Suprapubic skin (tissue), 4 donors: ENCODE measurements at regions not wholly inside any gene's neighbourhood (a gene's known extent, or its start where the extent isn't known, plus 50 kb on each side); places are given as distances from the start of the nearest gene placed in this dataset.
"Not testable (repeated sequence)": the region's sequence is repeated elsewhere in the genome, so short reads cannot be mapped to it uniquely, and the experiment has no call there.

Experiments used
- DNase-seq, 2 donors: peaks; one replicate each; pipeline ENCODE4 v3.0.0-alpha.2; 2019; ENCODE audit warnings: low spot score in 2 of 2
- H3K27ac ChIP-seq: fragments of 200-600 bp; sonication (generic); one replicate; pipeline ENCODE4 v1.5.1; 2019
- H3K27me3 ChIP-seq: fragments of 200-600 bp; sonication (generic); one replicate; pipeline ENCODE4 v1.5.1; 2019
- H3K36me3 ChIP-seq: fragments of 200-600 bp; sonication (generic); one replicate; pipeline ENCODE4 v1.5.1; 2019
- H3K4me1 ChIP-seq: fragments of 200-600 bp; sonication (generic); one replicate; pipeline ENCODE4 v1.5.1; 2019
- H3K4me3 ChIP-seq: fragments of 200-600 bp; sonication (generic); one replicate; pipeline ENCODE4 v1.5.1; 2019; ENCODE audit warnings: mild to moderate bottlenecking
- H3K9me3 ChIP-seq: fragments of 200-600 bp; sonication (generic); one replicate; pipeline ENCODE4 v1.5.1; 2019
- CTCF ChIP-seq, 2 donors: fragments of 200-600 bp in 1 of 2; fragments of 450-650 bp in 1 of 2; sonication (generic) in 1 of 2; IDR thresholded peaks; one replicate each; pipeline ENCODE4 v1.5.1; 2016 to 2019; ENCODE audit warnings: antibody characterized with exemption in 2 of 2, mild to moderate bottlenecking in 1 of 2, moderate library complexity in 1 of 2
- EP300 ChIP-seq: sonication (generic); formaldehyde crosslinking; IDR thresholded peaks from one replicate; pipeline ENCODE4 v1.6.1; 2017; ENCODE audit warnings: antibody characterized with exemption
- POLR2A ChIP-seq, 2 donors: fragments of 450-650 bp; IDR thresholded peaks; one replicate each; pipeline ENCODE4 v1.6.1; 2017; ENCODE audit warnings: antibody characterized with exemption in 2 of 2, mild to moderate bottlenecking in 2 of 2, moderate library complexity in 2 of 2
- POLR2AphosphoS5 ChIP-seq, 3 donors: sonication (generic); formaldehyde crosslinking; IDR thresholded peaks; one replicate each; pipeline ENCODE4 v1.6.1; 2017; ENCODE audit warnings: antibody characterized with exemption in 3 of 3
- WGBS: methylation state at CpG from one replicate; pipeline ENCODE4 v1.1.5; 2018; 5-methylcytosine and 5-hydroxymethylcytosine counted together

- no peak overlapping the region for H3K27ac ChIP-seq
- H3K4me1 ChIP-seq = peaks cover 9% of the 10 kb centered on the region
- no peak overlapping the region for H3K4me3 ChIP-seq
- H3K27me3 ChIP-seq = no peaks in the 10 kb centered on the region
- H3K9me3 ChIP-seq = peaks cover 34% of the 10 kb centered on the region
- H3K36me3 ChIP-seq = peaks cover 50% of the 10 kb centered on the region
- no peak for DNase-seq
- TF ChIP-seq POLR2A (IDR thresholded peaks at IDR 0.05) (no peak), CTCF (IDR thresholded peaks at IDR 0.05) (no peak), EP300 (no peak), POLR2AphosphoS5 (IDR thresholded peaks at IDR 0.05) (no peak)
These were observed 122.9 kb upstream of the KLF14 start for GRCh38 chr7:130856866-130857265.

GRCh38 chr7:130860832-130861231 is 126.8 kb upstream of the KLF14 start:
- not testable (repeated sequence) for H3K4me3 ChIP-seq, DNase-seq, H3K27me3 ChIP-seq, H3K27ac ChIP-seq, H3K4me1 ChIP-seq
- 97% methylated on average over 2 of the region's 2 CpGs for WGBS
- H3K36me3 ChIP-seq = peaks cover 59% of the 10 kb centered on the region
- H3K9me3 ChIP-seq = peaks cover 34% of the 10 kb centered on the region

GRCh38 chr7:130865408-130866236 is 131.6 kb upstream of the KLF14 start:
- Histone ChIP-seq H3K4me1 (peaks cover 6% of the 10 kb centered on the region), H3K27me3 (no peaks in the 10 kb centered on the region), H3K9me3 (peaks cover 7% of the 10 kb centered on the region), H3K27ac (no peak overlapping the region), H3K36me3 (peaks cover 63% of the 10 kb centered on the region), H3K4me3 (no peak overlapping the region)
- 95% methylated on average over 4 of the region's 4 CpGs for WGBS
- DNase-seq = no peak
- no peak for TF ChIP-seq POLR2AphosphoS5 (IDR thresholded peaks at IDR 0.05)
- no peak for TF ChIP-seq EP300
- TF ChIP-seq CTCF (IDR thresholded peaks at IDR 0.05) = no peak
- no peak for TF ChIP-seq POLR2A (IDR thresholded peaks at IDR 0.05)

GRCh38 chr7:130867039-130867438 is 133.0 kb upstream of the KLF14 start:
- Histone ChIP-seq H3K27me3 (no peaks in the 10 kb centered on the region), H3K36me3 (peaks cover 62% of the 10 kb centered on the region), H3K4me3 (no peak overlapping the region), H3K27ac (no peak overlapping the region), H3K4me1 (peaks cover 6% of the 10 kb centered on the region), H3K9me3 (no peaks in the 10 kb centered on the region)
- TF ChIP-seq CTCF (IDR thresholded peaks at IDR 0.05) (no peak), POLR2A (IDR thresholded peaks at IDR 0.05) (no peak), EP300 (no peak), POLR2AphosphoS5 (IDR thresholded peaks at IDR 0.05) (no peak)
- no peak for DNase-seq
- 84% methylated on average over 2 of the region's 2 CpGs for WGBS

- 45% methylated on average over 1 of the region's 1 CpG for WGBS
- Histone ChIP-seq H3K27ac (no peak overlapping the region), H3K4me1 (peaks cover 6% of the 10 kb centered on the region), H3K27me3 (no peaks in the 10 kb centered on the region), H3K4me3 (no peak overlapping the region), H3K36me3 (peaks cover 62% of the 10 kb centered on the region), H3K9me3 (no peaks in the 10 kb centered on the region)
- no peak for DNase-seq
- no peak for TF ChIP-seq POLR2AphosphoS5 (IDR thresholded peaks at IDR 0.05)
- no peak for TF ChIP-seq POLR2A (IDR thresholded peaks at IDR 0.05)
- no peak for TF ChIP-seq EP300
- no peak for TF ChIP-seq CTCF (IDR thresholded peaks at IDR 0.05)
These were observed 133.7 kb upstream of the KLF14 start for GRCh38 chr7:130867581-130868136.
